RWPE2 (cell line): ENCODE measurements at regions not wholly inside any gene's neighbourhood (a gene's known extent, or its start where the extent isn't known, plus 50 kb on each side); places are given as distances from the start of the nearest gene placed in this dataset.

ENCODE experiments used
- ATAC-seq: fragments of 200-7000 bp; cut with Tn5 transposase; 3 replicates; pipeline ENCODE4 v1.9.1; 2021; ENCODE audit warnings: low read depth
- DNase-seq: peaks from one replicate; pipeline ENCODE4 v3.0.0-alpha.2; 2020; ENCODE audit warnings: low spot score
- H3K27ac ChIP-seq: fragments of 450-650 bp; 2 replicates; pipeline ENCODE4 v1.5.1; 2017; ENCODE audit warnings: mild to moderate bottlenecking; ENCODE audit not compliant: poor library complexity, severe bottlenecking
- H3K27me3 ChIP-seq: fragments of 250-450 bp; sonication (Bioruptor Pico); 2 replicates; pipeline ENCODE4 v1.5.1; 2021; ENCODE audit warnings: mild to moderate bottlenecking, moderate library complexity; ENCODE audit not compliant: insufficient read depth, poor library complexity, severe bottlenecking
- H3K36me3 ChIP-seq: fragments of 250-450 bp; sonication (Bioruptor Pico); 2 replicates; pipeline ENCODE4 v1.5.1; 2020; ENCODE audit warnings: low read depth, mild to moderate bottlenecking, moderate library complexity
- H3K4me1 ChIP-seq: fragments of 250-450 bp; sonication (Bioruptor Pico); 2 replicates; pipeline ENCODE4 v1.5.1; 2021; ENCODE audit warnings: mild to moderate bottlenecking, moderate library complexity; ENCODE audit not compliant: insufficient read depth, poor library complexity, severe bottlenecking
- H3K4me3 ChIP-seq: fragments of 250-450 bp; sonication (Bioruptor Pico); 2 replicates; pipeline ENCODE4 v1.5.1; 2021; ENCODE audit warnings: mild to moderate bottlenecking, moderate library complexity; ENCODE audit not compliant: severe bottlenecking
- H3K9me3 ChIP-seq: fragments of 250-450 bp; sonication (Bioruptor Pico); 2 replicates; pipeline ENCODE4 v1.5.1; 2021; ENCODE audit warnings: mild to moderate bottlenecking, moderate library complexity; ENCODE audit not compliant: severe bottlenecking
- TF ChIP-seq, protein P1 (sequence below): fragments of 450-650 bp; IDR thresholded peaks from one replicate; pipeline ENCODE4 v1.5.1; 2017; ENCODE audit warnings: mild to moderate bottlenecking, moderate library complexity; ENCODE audit not compliant: poor library complexity, severe bottlenecking

DNA sequence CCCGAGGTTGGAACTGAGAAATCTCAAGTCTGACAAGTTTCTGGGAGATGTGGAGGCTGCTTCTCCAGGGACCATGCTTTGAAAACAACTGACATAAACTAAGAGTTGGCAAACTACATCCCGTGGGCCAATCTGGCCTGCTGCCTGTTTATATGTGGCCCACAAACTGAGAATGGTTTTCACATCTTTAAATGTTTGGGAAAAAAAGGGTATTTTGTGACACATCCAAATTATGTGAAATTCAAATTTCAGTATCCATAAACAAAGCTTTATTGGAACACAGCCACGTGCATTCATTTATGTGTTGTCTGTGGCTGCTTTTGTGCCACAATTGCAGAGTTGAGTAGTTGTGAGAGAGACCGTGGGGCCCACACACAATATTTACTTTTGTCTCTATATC lies 163.8 kb upstream of the PIRT start:
- Histone ChIP-seq H3K27ac (no peak overlapping the region), H3K4me3 (no peak overlapping the region), H3K4me1 (no peaks in the 10 kb centered on the region), H3K36me3 (no peaks in the 10 kb centered on the region), H3K9me3 (peaks cover 3% of the 10 kb centered on the region), H3K27me3 (no peaks in the 10 kb centered on the region)
- TF ChIP-seq, protein P1, sequence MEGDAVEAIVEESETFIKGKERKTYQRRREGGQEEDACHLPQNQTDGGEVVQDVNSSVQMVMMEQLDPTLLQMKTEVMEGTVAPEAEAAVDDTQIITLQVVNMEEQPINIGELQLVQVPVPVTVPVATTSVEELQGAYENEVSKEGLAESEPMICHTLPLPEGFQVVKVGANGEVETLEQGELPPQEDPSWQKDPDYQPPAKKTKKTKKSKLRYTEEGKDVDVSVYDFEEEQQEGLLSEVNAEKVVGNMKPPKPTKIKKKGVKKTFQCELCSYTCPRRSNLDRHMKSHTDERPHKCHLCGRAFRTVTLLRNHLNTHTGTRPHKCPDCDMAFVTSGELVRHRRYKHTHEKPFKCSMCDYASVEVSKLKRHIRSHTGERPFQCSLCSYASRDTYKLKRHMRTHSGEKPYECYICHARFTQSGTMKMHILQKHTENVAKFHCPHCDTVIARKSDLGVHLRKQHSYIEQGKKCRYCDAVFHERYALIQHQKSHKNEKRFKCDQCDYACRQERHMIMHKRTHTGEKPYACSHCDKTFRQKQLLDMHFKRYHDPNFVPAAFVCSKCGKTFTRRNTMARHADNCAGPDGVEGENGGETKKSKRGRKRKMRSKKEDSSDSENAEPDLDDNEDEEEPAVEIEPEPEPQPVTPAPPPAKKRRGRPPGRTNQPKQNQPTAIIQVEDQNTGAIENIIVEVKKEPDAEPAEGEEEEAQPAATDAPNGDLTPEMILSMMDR = no peak
- DNase-seq (no peak), ATAC-seq (no peak)

- TF ChIP-seq, protein P1 = no peak
- no peak for DNase-seq
These were observed 161.6 kb upstream of the PIRT start for GRCh38 chr17:10999484-10999883.

GRCh38 chr17:10993126-10993525 lies 155.2 kb upstream of the PIRT start:
- Histone ChIP-seq H3K9me3 (peaks cover 3% of the 10 kb centered on the region), H3K4me3 (no peak overlapping the region), H3K27me3 (no peaks in the 10 kb centered on the region), H3K36me3 (no peaks in the 10 kb centered on the region), H3K27ac (no peak overlapping the region), H3K4me1 (no peaks in the 10 kb centered on the region)
- TF ChIP-seq, protein P1 = no peak
- no peak for ATAC-seq
- no peak for DNase-seq

More at GRCh38 chr17:10999484-10999883, 161.6 kb upstream of the PIRT start:
- Histone ChIP-seq H3K36me3 (no peaks in the 10 kb centered on the region), H3K4me1 (no peaks in the 10 kb centered on the region), H3K27me3 (no peaks in the 10 kb centered on the region), H3K4me3 (no peak overlapping the region), H3K9me3 (peaks cover 3% of the 10 kb centered on the region), H3K27ac (no peak overlapping the region)
- no peak for ATAC-seq

DNA sequence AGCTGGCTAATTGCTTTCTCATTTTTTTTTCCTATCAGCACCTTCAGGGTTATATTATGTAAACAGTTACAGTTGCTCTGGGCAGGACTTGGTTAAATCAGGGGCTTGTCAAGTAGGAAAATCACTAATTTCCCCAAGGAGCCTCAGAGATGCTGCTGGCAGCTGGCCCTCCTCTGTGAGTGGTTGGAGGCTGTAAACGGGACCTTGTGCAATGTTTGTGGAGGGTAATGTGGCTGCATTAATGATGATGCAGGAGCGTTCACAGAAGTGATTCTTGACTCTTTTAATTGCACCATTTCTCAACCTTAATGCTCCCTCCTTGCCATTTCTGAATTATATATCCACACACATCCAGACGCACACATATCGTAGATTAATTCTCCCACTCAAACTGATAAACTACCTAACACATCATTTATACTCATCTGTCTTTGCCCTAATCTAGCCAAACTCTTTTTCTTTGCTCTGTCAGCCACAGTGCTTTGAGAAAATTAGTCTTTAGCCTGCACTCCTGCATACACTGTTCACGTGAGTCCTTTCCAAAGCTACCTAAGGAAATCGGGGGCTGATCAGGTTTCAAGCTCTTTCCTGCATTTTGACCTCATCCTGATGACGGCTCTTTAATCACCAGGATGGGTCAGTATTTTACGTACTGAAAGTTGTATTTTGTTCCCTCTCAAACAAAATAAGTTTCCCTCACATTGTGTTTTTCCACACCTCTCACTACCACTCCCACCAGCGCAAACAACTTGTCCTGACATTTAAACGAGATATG lies 154.4 kb upstream of the PIRT start:
- peaks cover 3% of the 10 kb centered on the region for H3K9me3 ChIP-seq
- no peaks in the 10 kb centered on the region for H3K27me3 ChIP-seq
- no peaks in the 10 kb centered on the region for H3K36me3 ChIP-seq
- TF ChIP-seq, protein P1 = no peak
- ATAC-seq (no peak), DNase-seq (no peak)
- H3K4me3 ChIP-seq = no peak overlapping the region
- no peak overlapping the region for H3K27ac ChIP-seq
- H3K4me1 ChIP-seq = no peaks in the 10 kb centered on the region

GRCh38 chr17:10987786-10988185 lies 149.9 kb upstream of the PIRT start:
- Histone ChIP-seq H3K27ac (no peak overlapping the region), H3K36me3 (no peaks in the 10 kb centered on the region), H3K9me3 (no peaks in the 10 kb centered on the region), H3K4me1 (no peaks in the 10 kb centered on the region), H3K27me3 (no peaks in the 10 kb centered on the region), H3K4me3 (no peak overlapping the region)
- TF ChIP-seq, protein P1 = no peak
- DNase-seq (no peak), ATAC-seq (no peak)
